ENCODE measurements at regions not wholly inside any gene's neighbourhood (a gene's known extent, or its start where the extent isn't known, plus 50 kb on each side); places are given as distances from the start of the nearest gene placed in this dataset.
"Not testable (repeated sequence)": the region's sequence is repeated elsewhere in the genome, so short reads cannot be mapped to it uniquely, and the experiment has no call there.

DNA sequence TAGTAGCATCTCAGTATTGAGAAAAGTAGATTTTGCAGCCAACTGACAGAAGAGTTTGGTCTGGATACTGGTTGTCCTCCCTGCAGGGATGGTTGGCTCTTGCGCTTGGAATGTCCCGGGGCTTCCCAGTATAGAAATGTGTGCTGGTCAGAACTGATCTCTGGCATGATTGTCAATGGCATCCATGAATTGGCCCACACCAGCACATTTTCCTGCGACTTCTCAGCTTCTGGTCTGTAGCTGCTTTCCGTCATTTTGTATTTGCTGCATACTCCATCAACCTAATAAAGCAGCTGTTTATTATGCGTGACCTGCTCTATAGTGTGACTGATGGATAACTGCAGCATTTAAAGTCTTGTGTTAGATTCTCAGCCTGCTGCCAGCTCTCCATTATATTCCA, 203.7 kb downstream of the S1PR1 start:
- Mint-ChIP-seq H3K27ac (no peak overlapping the region), H3K27me3 (ENCODE audit: low read depth) (no peaks in the 10 kb centered on the region), H3K4me1 (peaks cover 66% of the 10 kb centered on the region), H3K9me3 (no peaks in the 10 kb centered on the region), H3K36me3 (no peaks in the 10 kb centered on the region), H3K4me3 (no peak overlapping the region)
- DNase-seq (ENCODE audit: low spot score in 2 of 2, unreplicated experiment in 2 of 2) = no peak
- TF ChIP-seq, protein P1, sequence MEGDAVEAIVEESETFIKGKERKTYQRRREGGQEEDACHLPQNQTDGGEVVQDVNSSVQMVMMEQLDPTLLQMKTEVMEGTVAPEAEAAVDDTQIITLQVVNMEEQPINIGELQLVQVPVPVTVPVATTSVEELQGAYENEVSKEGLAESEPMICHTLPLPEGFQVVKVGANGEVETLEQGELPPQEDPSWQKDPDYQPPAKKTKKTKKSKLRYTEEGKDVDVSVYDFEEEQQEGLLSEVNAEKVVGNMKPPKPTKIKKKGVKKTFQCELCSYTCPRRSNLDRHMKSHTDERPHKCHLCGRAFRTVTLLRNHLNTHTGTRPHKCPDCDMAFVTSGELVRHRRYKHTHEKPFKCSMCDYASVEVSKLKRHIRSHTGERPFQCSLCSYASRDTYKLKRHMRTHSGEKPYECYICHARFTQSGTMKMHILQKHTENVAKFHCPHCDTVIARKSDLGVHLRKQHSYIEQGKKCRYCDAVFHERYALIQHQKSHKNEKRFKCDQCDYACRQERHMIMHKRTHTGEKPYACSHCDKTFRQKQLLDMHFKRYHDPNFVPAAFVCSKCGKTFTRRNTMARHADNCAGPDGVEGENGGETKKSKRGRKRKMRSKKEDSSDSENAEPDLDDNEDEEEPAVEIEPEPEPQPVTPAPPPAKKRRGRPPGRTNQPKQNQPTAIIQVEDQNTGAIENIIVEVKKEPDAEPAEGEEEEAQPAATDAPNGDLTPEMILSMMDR (IDR thresholded peaks at IDR 0.05; ENCODE audit: unreplicated experiment) = no peak

DNA sequence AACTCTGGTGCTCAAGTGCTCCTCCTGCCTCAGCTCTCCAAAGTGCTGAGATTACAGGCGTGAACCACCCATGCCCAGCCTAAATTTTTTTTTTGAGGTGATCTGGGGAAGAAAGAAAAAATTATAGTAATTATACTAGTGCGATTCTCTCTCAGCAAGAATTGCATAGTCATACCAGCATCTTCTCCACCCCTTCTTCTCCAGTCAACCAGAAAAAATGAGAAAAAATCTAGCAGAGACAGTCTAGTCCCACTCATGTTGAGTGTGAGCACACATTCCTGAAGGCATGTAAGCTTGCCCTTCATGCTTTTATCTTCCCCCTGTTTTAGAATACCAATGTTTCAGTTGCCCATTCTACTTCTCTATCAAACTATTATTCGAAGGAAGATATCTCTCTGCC, 207.6 kb downstream of the S1PR1 start:
- no peaks in the 10 kb centered on the region for H3K9me3 Mint-ChIP-seq
- H3K36me3 Mint-ChIP-seq = no peaks in the 10 kb centered on the region
- TF ChIP-seq, protein P1 (IDR thresholded peaks at IDR 0.05; ENCODE audit: unreplicated experiment) = no peak
- no peak for DNase-seq (ENCODE audit: low spot score in 2 of 2, unreplicated experiment in 2 of 2)
- H3K27ac Mint-ChIP-seq = no peak overlapping the region
- H3K4me1 Mint-ChIP-seq = peaks cover 36% of the 10 kb centered on the region
- no peak overlapping the region for H3K4me3 Mint-ChIP-seq
- no peaks in the 10 kb centered on the region for H3K27me3 Mint-ChIP-seq (ENCODE audit: low read depth)

DNA sequence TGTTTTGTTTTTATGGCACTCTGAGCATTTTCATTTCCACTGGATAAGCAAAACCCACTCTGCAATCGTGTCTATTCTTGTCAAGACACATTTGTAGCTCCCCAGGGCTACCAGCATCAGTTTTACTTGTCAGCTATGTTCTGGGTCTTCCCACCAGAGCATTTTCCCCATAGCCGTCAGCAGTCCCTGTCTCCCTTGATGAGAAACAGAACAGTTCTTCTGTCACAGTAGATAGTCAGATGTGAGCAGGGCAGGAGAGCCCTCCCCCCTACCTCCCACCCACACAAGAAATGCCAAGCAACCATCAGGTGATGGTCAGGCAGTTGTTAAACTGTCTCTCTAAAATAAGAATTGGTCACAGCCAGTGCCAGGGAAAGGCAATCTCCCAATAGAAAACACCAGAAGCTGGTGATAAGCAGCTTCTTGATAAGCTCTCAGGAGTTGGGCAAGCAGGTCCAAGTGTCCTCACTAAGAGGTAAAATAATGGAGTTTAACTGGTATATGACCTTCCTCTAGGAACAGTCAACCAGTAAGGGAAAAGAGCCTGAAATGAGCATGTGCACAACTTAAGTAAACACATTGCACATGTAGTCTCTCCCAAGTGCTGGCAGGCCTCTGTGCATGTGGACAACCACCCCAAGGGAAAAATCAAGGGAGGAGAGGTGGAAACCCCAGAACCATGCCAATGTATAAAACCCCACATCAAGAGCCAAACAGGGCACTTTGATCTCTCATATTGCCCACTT, 208.2 kb downstream of the S1PR1 start:
- H3K9me3 Mint-ChIP-seq = no peaks in the 10 kb centered on the region
- H3K27me3 Mint-ChIP-seq (ENCODE audit: low read depth) = no peaks in the 10 kb centered on the region
- H3K27ac Mint-ChIP-seq = no peak overlapping the region
- H3K4me3 Mint-ChIP-seq = no peak overlapping the region
- TF ChIP-seq, protein P1 (IDR thresholded peaks at IDR 0.05; ENCODE audit: unreplicated experiment) = no peak
- H3K36me3 Mint-ChIP-seq = no peaks in the 10 kb centered on the region
- DNase-seq (ENCODE audit: low spot score in 2 of 2, unreplicated experiment in 2 of 2) = no peak
- H3K4me1 Mint-ChIP-seq = peaks cover 31% of the 10 kb centered on the region

DNA sequence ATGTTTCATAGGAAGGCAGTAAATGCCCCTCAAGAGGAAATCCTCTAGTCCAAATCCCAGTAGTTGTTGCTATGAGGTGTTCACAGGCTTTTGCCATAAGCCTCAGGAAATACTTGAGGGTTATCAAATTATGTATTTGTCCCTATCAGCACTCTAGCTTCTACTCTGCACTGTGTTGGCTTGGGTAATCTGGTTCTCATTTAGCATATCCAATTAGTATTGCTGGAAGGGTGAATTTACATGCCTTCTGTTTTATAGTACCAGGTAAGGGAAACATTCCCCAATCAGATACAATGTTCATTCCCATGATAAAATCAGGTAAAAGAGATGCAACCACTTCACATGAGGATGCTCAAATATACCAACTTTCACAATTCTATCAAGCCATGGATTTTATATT, 211.2 kb downstream of the S1PR1 start:
- TF ChIP-seq, protein P1 (IDR thresholded peaks at IDR 0.05; ENCODE audit: unreplicated experiment) = no peak
- peaks cover 20% of the 10 kb centered on the region for H3K4me1 Mint-ChIP-seq
- no peak overlapping the region for H3K27ac Mint-ChIP-seq
- no peak for DNase-seq (ENCODE audit: low spot score in 2 of 2, unreplicated experiment in 2 of 2)
- H3K36me3 Mint-ChIP-seq = peaks cover 2% of the 10 kb centered on the region
- peaks cover 16% of the 10 kb centered on the region for H3K9me3 Mint-ChIP-seq
- no peak overlapping the region for H3K4me3 Mint-ChIP-seq
- H3K27me3 Mint-ChIP-seq (ENCODE audit: low read depth) = no peaks in the 10 kb centered on the region

DNA sequence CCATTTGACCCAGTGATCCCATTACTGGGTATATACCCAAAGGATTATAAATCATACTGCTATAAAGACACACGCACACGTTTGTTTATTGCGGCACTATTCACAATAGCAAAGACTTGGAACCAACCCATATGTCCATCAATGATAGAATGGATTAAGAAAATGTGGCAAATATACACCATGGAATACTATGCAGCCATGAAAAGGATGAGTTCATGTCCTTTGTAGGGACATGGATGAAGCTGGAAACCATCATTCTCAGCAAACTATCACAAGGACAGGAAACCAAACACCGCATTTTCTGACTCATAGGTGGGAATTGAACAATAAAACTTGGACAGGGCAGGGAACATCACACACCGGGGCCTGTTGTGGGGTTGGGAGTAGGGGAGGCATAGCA, 213.9 kb downstream of the S1PR1 start:
- not testable (repeated sequence) for H3K4me3 Mint-ChIP-seq; H3K27ac Mint-ChIP-seq; H3K27me3 Mint-ChIP-seq (ENCODE audit: low read depth); H3K4me1 Mint-ChIP-seq; DNase-seq (ENCODE audit: low spot score in 2 of 2, unreplicated experiment in 2 of 2); H3K36me3 Mint-ChIP-seq
- H3K9me3 Mint-ChIP-seq = peaks cover 24% of the 10 kb centered on the region

DNA sequence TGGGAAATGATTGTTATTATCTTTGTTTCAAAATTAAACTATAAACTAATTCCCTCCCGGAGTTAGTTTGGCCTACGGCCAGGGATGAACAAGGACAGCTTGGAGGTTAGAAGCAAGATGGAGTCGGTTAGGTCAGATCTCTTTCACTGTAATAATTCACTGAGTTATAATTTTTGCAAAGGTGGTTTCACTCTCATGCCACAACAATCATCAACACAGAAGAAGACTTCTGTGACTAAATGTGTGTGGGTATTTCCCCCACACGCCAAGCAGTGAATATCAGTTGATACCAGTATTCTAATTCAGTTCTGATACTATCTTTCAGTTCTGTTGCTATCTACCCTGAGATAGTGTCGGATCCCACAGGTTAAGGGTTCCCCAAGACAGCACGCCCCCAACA, 215.1 kb downstream of the S1PR1 start:
- Mint-ChIP-seq H3K27me3 (ENCODE audit: low read depth) (peaks cover 2% of the 10 kb centered on the region), H3K9me3 (peaks cover 24% of the 10 kb centered on the region), H3K27ac (no peak overlapping the region), H3K36me3 (peaks cover 3% of the 10 kb centered on the region), H3K4me3 (no peak overlapping the region), H3K4me1 (peaks cover 3% of the 10 kb centered on the region)
- no peak for DNase-seq (ENCODE audit: low spot score in 2 of 2, unreplicated experiment in 2 of 2)
- TF ChIP-seq, protein P1 (IDR thresholded peaks at IDR 0.05; ENCODE audit: unreplicated experiment) = no peak

Measured in mesothelial cell of epicardium (in vitro differentiated cells).